GM18519 (cell line): ENCODE measurements at regions not wholly inside any gene's neighbourhood (a gene's known extent, or its start where the extent isn't known, plus 50 kb on each side); places are given as distances from the start of the nearest gene placed in this dataset.

Experiments
- ATAC-seq: cut with Tn5 transposase; IDR thresholded peaks from one replicate; pipeline ENCODE4 v1.9.1; 2021; ENCODE audit warnings: mild to moderate bottlenecking, moderate library complexity; ENCODE audit not compliant: unreplicated experiment, low FRiP score

GRCh38 chr14:97532052-97532451 lies 734.9 kb downstream of the VRK1 start:
- ATAC-seq = no peak

- no peak for ATAC-seq
These were observed 739.2 kb downstream of the VRK1 start for GRCh38 chr14:97536421-97536820.

GRCh38 chr14:97538749-97539410 lies 741.7 kb downstream of the VRK1 start:
- no peak for ATAC-seq

GRCh38 chr14:97539411-97539795 lies 742.2 kb downstream of the VRK1 start:
- no peak for ATAC-seq

GRCh38 chr14:97539884-97540283 lies 742.7 kb downstream of the VRK1 start:
- ATAC-seq = no peak

- ATAC-seq = no peak
These were observed 746.0 kb downstream of the VRK1 start for GRCh38 chr14:97543221-97543620.

GRCh38 chr14:97543816-97544215 lies 746.6 kb downstream of the VRK1 start:
- no peak for ATAC-seq

GRCh38 chr14:97544571-97544970 lies 747.4 kb downstream of the VRK1 start:
- ATAC-seq = no peak

- no peak for ATAC-seq
These were observed 749.5 kb downstream of the VRK1 start for GRCh38 chr14:97546491-97547230.

GRCh38 chr14:97550463-97550862 lies 753.3 kb downstream of the VRK1 start:
- ATAC-seq = no peak

- no peak for ATAC-seq
These were observed 757.4 kb downstream of the VRK1 start for GRCh38 chr14:97554597-97554996.

- ATAC-seq = no peak
These were observed 767.2 kb downstream of the VRK1 start for GRCh38 chr14:97564334-97564733.

- ATAC-seq = no peak
These were observed 774.0 kb downstream of the VRK1 start for GRCh38 chr14:97571201-97571600.

GRCh38 chr14:97571866-97572555 lies 774.8 kb downstream of the VRK1 start:
- ATAC-seq = no peak

- no peak for ATAC-seq
These were observed 775.6 kb downstream of the VRK1 start for GRCh38 chr14:97572583-97573458.

GRCh38 chr14:97575677-97576076 lies 778.5 kb downstream of the VRK1 start:
- no peak for ATAC-seq

GRCh38 chr14:97578982-97579548 lies 781.9 kb downstream of the VRK1 start:
- ATAC-seq = no peak

- ATAC-seq = no peak
These were observed 783.8 kb downstream of the VRK1 start for GRCh38 chr14:97581016-97581415.

- ATAC-seq = no peak
These were observed 784.8 kb downstream of the VRK1 start for GRCh38 chr14:97582022-97582421.

GRCh38 chr14:97584528-97584927 lies 787.3 kb downstream of the VRK1 start:
- no peak for ATAC-seq
